HCT116 (cell line): ENCODE measurements at regions not wholly inside any gene's neighbourhood (a gene's known extent, or its start where the extent isn't known, plus 50 kb on each side); places are given as distances from the start of the nearest gene placed in this dataset.

Experiments used
- ATAC-seq: fragments of 200-7000 bp; cut with Tn5 transposase; 2 replicates; pipeline ENCODE4 v1.9.1; 2020; ENCODE audit warnings: mild to moderate bottlenecking, moderate library complexity
- BruUV-seq: library from RNA; stranded (reverse); fragments of 400-500 nt; replicated peaks from 2 replicates; lab custom pipeline; 2021; lab: Mats Ljungman, UMichigan
- CTCF ChIA-PET: fragments of 300-600 bp; sonication (Branson Sonifier 250); formaldehyde crosslinking; loops from one replicate; lab custom pipeline; 2021; ENCODE audit warnings: antibody characterized with exemption; lab: Charles Lee
- POLR2A ChIA-PET: fragments of 300-600, 350-600 bp; sonication (Branson Sonifier 250); formaldehyde crosslinking; loops from one replicate; lab custom pipeline; 2021; ENCODE audit warnings: antibody characterized with exemption; lab: Charles Lee
- RAD21 ChIA-PET, 2 experiments: fragments of 300-600 bp; sonication (Branson Sonifier 250); formaldehyde crosslinking; loops; one replicate each; lab custom pipeline; 2023; ENCODE audit warnings: low total read pairs in 2 of 2; ENCODE audit not compliant: uncharacterized antibody in 2 of 2, unreplicated experiment in 2 of 2, low non-redundant PET in 1 of 2; lab: Charles Lee
- DNase-seq: peaks from one replicate; pipeline ENCODE4 v3.0.0-alpha.2; 2010; ENCODE audit warnings: low read depth, low spot score
- H2AFZ ChIP-seq: fragments of 200-600 bp; shearing (Covaris generic), sonication (generic); 2 replicates; pipeline ENCODE4 v1.6.1; 2017; ENCODE audit warnings: low read depth, mixed run types, mixed read lengths, antibody characterized with exemption, low read length; ENCODE audit not compliant: poor library complexity, severe bottlenecking
- H3K27ac ChIP-seq: 2 replicates; pipeline ENCODE4 v1.5.1; 2012; ENCODE audit warnings: low read depth, low read length
- H3K27me3 ChIP-seq: fragments of 200-600 bp; sonication (generic); 2 replicates; pipeline ENCODE4 v1.6.1; 2016; ENCODE audit warnings: mixed run types, low read length, mixed read lengths; ENCODE audit not compliant: insufficient read depth
- H3K36me3 ChIP-seq, 2 experiments: fragments of 200-500 bp in 1 of 2; fragments of 200-600 bp in 1 of 2; sonication (Bioruptor generic) in 1 of 2; sonication (generic) in 1 of 2; 2 replicates each; pipeline versions ENCODE4 v1.5.1 to v1.6.1; 2014 to 2016; ENCODE audit warnings: low read length in 2 of 2, inconsistent platforms in 1 of 2, mixed read lengths in 1 of 2, mixed run types in 1 of 2; ENCODE audit not compliant: insufficient read depth in 2 of 2, control insufficient read depth in 1 of 2
- H3K4me1 ChIP-seq, 2 experiments: fragments of 200-600 bp in 1 of 2; sonication (generic) in 1 of 2; 2 replicates each; pipeline versions ENCODE4 v1.5.1 to v1.6.1; 2012 to 2017; ENCODE audit warnings: low read length in 2 of 2, inconsistent platforms in 1 of 2, mild to moderate bottlenecking in 1 of 2, mixed read lengths in 1 of 2, mixed run types in 1 of 2, moderate library complexity in 1 of 2; ENCODE audit not compliant: insufficient read depth in 2 of 2, control insufficient read depth in 1 of 2
- H3K4me2 ChIP-seq: fragments of 200-600 bp; sonication (generic); 2 replicates; pipeline ENCODE4 v1.6.1; 2017; ENCODE audit warnings: mixed run types, low read length, mixed read lengths
- H3K4me3 ChIP-seq, 2 experiments: fragments of 200-600 bp in 1 of 2; sonication (generic) in 1 of 2; replicated peaks in 1 of 2; 2 replicates each; pipeline ENCODE4 v1.5.1; 2011 to 2016; ENCODE audit warnings: low read length in 2 of 2, control low read depth in 1 of 2, low read depth in 1 of 2, mild to moderate bottlenecking in 1 of 2, mixed read lengths in 1 of 2, mixed run types in 1 of 2
- H3K79me2 ChIP-seq: fragments of 200-600 bp; sonication (generic); 2 replicates; pipeline ENCODE4 v1.6.1; 2017; ENCODE audit warnings: mild to moderate bottlenecking, mixed run types, low read length, moderate library complexity, mixed read lengths; ENCODE audit not compliant: insufficient read depth
- H3K9ac ChIP-seq: fragments of 200-600 bp; sonication (generic); 2 replicates; pipeline ENCODE4 v1.6.1; 2016; ENCODE audit warnings: low read length, mixed read lengths
- H3K9me2 ChIP-seq: fragments of 200-600 bp; sonication (generic), shearing (Covaris generic); 2 replicates; pipeline ENCODE4 v1.6.1; 2017; ENCODE audit warnings: mixed run types, mild to moderate bottlenecking, moderate library complexity; ENCODE audit not compliant: insufficient read depth
- H3K9me3 ChIP-seq, 2 experiments: fragments of 200-500 bp in 1 of 2; fragments of 200-600 bp in 1 of 2; sonication (Bioruptor generic) in 1 of 2; sonication (generic) in 1 of 2; 2 replicates each; pipeline ENCODE4 v1.6.1; 2014 to 2017; ENCODE audit warnings: low read length in 2 of 2, mixed read lengths in 2 of 2, inconsistent platforms in 1 of 2, low read depth in 1 of 2, mild to moderate bottlenecking in 1 of 2, mixed run types in 1 of 2, moderate library complexity in 1 of 2; ENCODE audit not compliant: control insufficient read depth in 1 of 2, insufficient read depth in 1 of 2
- H4K20me1 ChIP-seq: fragments of 200-600 bp; sonication (generic), shearing (Covaris generic); 2 replicates; pipeline ENCODE4 v1.6.1; 2017; ENCODE audit warnings: mixed run types, mild to moderate bottlenecking, moderate library complexity; ENCODE audit not compliant: insufficient read depth
- CBX3 ChIP-seq: IDR thresholded peaks from 2 replicates; pipeline ENCODE4 v1.6.1; 2012; ENCODE audit warnings: low read depth
- CEBPB ChIP-seq: IDR thresholded peaks from 2 replicates; pipeline ENCODE4 v1.6.1; 2012; ENCODE audit warnings: low read depth
- CTCF ChIP-seq, 3 experiments: fragments of 200-600 bp in 1 of 3; sonication (generic) in 1 of 3; IDR thresholded peaks in 2 of 3; conservative IDR thresholded peaks in 1 of 3; 2 replicates each; pipeline ENCODE4 v1.5.1; 2012 to 2017; ENCODE audit warnings: low read depth in 2 of 3, low read length in 2 of 3, antibody characterized with exemption in 1 of 3, borderline replicate concordance in 1 of 3, control low read depth in 1 of 3, mild to moderate bottlenecking in 1 of 3, mixed read lengths in 1 of 3, mixed run types in 1 of 3, moderate library complexity in 1 of 3; ENCODE audit not compliant: insufficient read depth in 1 of 3
- EGR1 ChIP-seq: IDR thresholded peaks from 2 replicates; pipeline ENCODE4 v1.6.1; 2012; ENCODE audit warnings: low read depth
- EZH2 ChIP-seq: fragments of 200-600 bp; sonication (generic); IDR thresholded peaks from 2 replicates; pipeline ENCODE4 v1.6.1; 2017; ENCODE audit warnings: antibody characterized with exemption, mixed run types
- EZH2phosphoT487 ChIP-seq: fragments of 200-600 bp; IDR thresholded peaks from 2 replicates; pipeline ENCODE4 v1.6.1; 2018; ENCODE audit warnings: antibody characterized with exemption, borderline replicate concordance
- JUND ChIP-seq: IDR thresholded peaks from 2 replicates; pipeline ENCODE4 v1.6.1; 2012
- MAX ChIP-seq: IDR thresholded peaks from 2 replicates; pipeline ENCODE4 v1.6.1; 2012
- POLR2A ChIP-seq: IDR thresholded peaks from 2 replicates; pipeline ENCODE4 v1.7.0; 2011; ENCODE audit warnings: borderline replicate concordance; ENCODE audit not compliant: insufficient read depth, insufficient read length; ENCODE audit errors: extremely low read depth
- POLR2AphosphoS5 ChIP-seq: IDR thresholded peaks from 2 replicates; pipeline ENCODE4 v1.6.1; 2011; ENCODE audit warnings: mild to moderate bottlenecking, low read depth, low read length, moderate library complexity
- RAD21 ChIP-seq: IDR thresholded peaks from 2 replicates; pipeline ENCODE4 v1.6.1; 2012; ENCODE audit warnings: low read depth, mild to moderate bottlenecking
- REST ChIP-seq: IDR thresholded peaks from 2 replicates; pipeline ENCODE4 v1.6.1; 2012; ENCODE audit warnings: low read depth
- SIN3A ChIP-seq: IDR thresholded peaks from 2 replicates; pipeline ENCODE4 v1.6.1; 2012; ENCODE audit warnings: low read depth
- SRF ChIP-seq: IDR thresholded peaks from 2 replicates; pipeline ENCODE4 v1.6.1; 2012; ENCODE audit warnings: low read depth
- TCF7L2 ChIP-seq: IDR thresholded peaks from 2 replicates; pipeline ENCODE4 v1.7.0; 2011; ENCODE audit warnings: borderline replicate concordance, inconsistent platforms; ENCODE audit not compliant: insufficient read depth, insufficient read length; ENCODE audit errors: extremely low read depth
- YY1 ChIP-seq: IDR thresholded peaks from 2 replicates; pipeline ENCODE4 v1.6.1; 2011; ENCODE audit warnings: low read length, low read depth, moderate library complexity, mild to moderate bottlenecking; ENCODE audit not compliant: insufficient replicate concordance; ENCODE audit errors: extremely low read depth
- ZBTB33 ChIP-seq: IDR thresholded peaks from 2 replicates; pipeline ENCODE4 v1.6.1; 2011; ENCODE audit warnings: mild to moderate bottlenecking, low read length, moderate library complexity; ENCODE audit not compliant: insufficient replicate concordance; ENCODE audit errors: extremely low read depth
- ZFX ChIP-seq: fragments of 450-650 bp; IDR thresholded peaks from 2 replicates; pipeline ENCODE4 v1.6.1; 2017
- ZNF274 ChIP-seq: fragments of 200-500 bp; sonication (Bioruptor generic); IDR thresholded peaks from 2 replicates; pipeline ENCODE4 v1.6.1; 2014; ENCODE audit warnings: mild to moderate bottlenecking, low read depth, low read length, inconsistent platforms
- intact Hi-C: fragments of 100-400 bp; cut with micrococcal nuclease; formaldehyde crosslinking; loops from 2 replicates; pipeline ENCODE4 v1.10.0; 2022

GRCh38 chr7:120064565-120064964 lies 208.4 kb upstream of the KCND2 start:
- no peaks in the 10 kb centered on the region for H3K27me3 ChIP-seq
- ChIA-PET CTCF (no interaction called here), POLR2A (no interaction called here), RAD21 (no interaction called here)
- no peak overlapping the region for H3K9ac ChIP-seq
- H4K20me1 ChIP-seq, result no peaks in the 10 kb centered on the region
- ATAC-seq, result no peak
- no peak for DNase-seq
- H3K4me2 ChIP-seq, result no peak overlapping the region
- TF ChIP-seq ZNF274 (no peak), CTCF (IDR thresholded peaks at IDR 0.05 in 2 of 3, conservative IDR thresholded peaks at IDR 0.05 in 1 of 3; ENCODE audit: borderline replicate concordance in 1 of 3, insufficient read depth in 1 of 3, low read depth in 2 of 3, low read length in 2 of 3) (no peak), CEBPB (no peak), CBX3 (no peak), RAD21 (no peak), TCF7L2 (no peak), POLR2AphosphoS5 (no peak), JUND (no peak), ZFX (no peak), EGR1 (no peak), SRF (no peak), EZH2 (no peak), SIN3A (no peak), YY1 (no peak), ZBTB33 (no peak), POLR2A (no peak), EZH2phosphoT487 (no peak), REST (no peak), MAX (no peak)
- H3K9me2 ChIP-seq, result no peaks in the 10 kb centered on the region
- H3K9me3 ChIP-seq, result no peaks in the 10 kb centered on the region
- H3K27ac ChIP-seq, result no peak overlapping the region
- H3K79me2 ChIP-seq, result no peaks in the 10 kb centered on the region
- no TSS peak for BruUV-seq
- H3K36me3 ChIP-seq, result no peaks in the 10 kb centered on the region
- H2AFZ ChIP-seq, result no peak overlapping the region
- H3K4me1 ChIP-seq, result no peaks in the 10 kb centered on the region
- no peak overlapping the region for H3K4me3 ChIP-seq
- intact Hi-C loops, result no loop called here
